ENCODE measurements at regions not wholly inside any gene's neighbourhood (a gene's known extent, or its start where the extent isn't known, plus 50 kb on each side); places are given as distances from the start of the nearest gene placed in this dataset.

- Histone ChIP-seq H3K9me3 (no peaks in the 10 kb centered on the region), H3K9me2 (no peaks in the 10 kb centered on the region), H3K9ac (no peak overlapping the region), H3K4me2 (no peak overlapping the region), H2AFZ (ENCODE audit: low read depth) (no peak overlapping the region), H3K36me3 (replicated peaks in 1 of 2; ENCODE audit: control insufficient read depth in 1 of 2, insufficient read depth in 2 of 2, low read length in 1 of 2) (no peaks in the 10 kb centered on the region), H3K4me3 (ENCODE audit: low read depth in 2 of 2, low read length in 1 of 2) (no peak overlapping the region), H3K4me1 (ENCODE audit: control insufficient read depth in 1 of 2, insufficient read depth in 2 of 2, low read depth in 1 of 2, low read length in 1 of 2) (peaks cover 0 to 5% of the 10 kb centered on the region in 2 experiments; a peak in 1 of 4 replicates), H4K20me1 (ENCODE audit: insufficient read depth) (no peaks in the 10 kb centered on the region), H3F3A (replicated peaks; ENCODE audit: insufficient read depth) (no peaks in the 10 kb centered on the region), H3K27me3 (ENCODE audit: insufficient read depth) (no peaks in the 10 kb centered on the region), H3K27ac (ENCODE audit: low read depth in 2 of 2, low read length in 1 of 2) (no peak overlapping the region), H3K79me2 (ENCODE audit: insufficient read depth) (no peaks in the 10 kb centered on the region)
- 23% methylated on average over 4 of the region's 4 CpGs for WGBS (ENCODE audit: low lambda C conversion rate)
- DNase-seq = no peak
- CTCF ChIA-PET = interaction anchor here (1.6 to 2.9 kb wide), 3 partner anchors 8 to 11 kb away, joined by 3 to 19 read pairs (median 4); no protein-coding TSS in a partner anchor
- TF ChIP-seq USF1 (IDR thresholded peaks at IDR 0.05; ENCODE audit: borderline replicate concordance, low read depth) = no peak
- TF ChIP-seq RFX5 (IDR thresholded peaks at IDR 0.05; ENCODE audit: low read length) = no peak
- TF ChIP-seq JUND (IDR thresholded peaks at IDR 0.05) = no peak
- TF ChIP-seq TAF1 (IDR thresholded peaks at IDR 0.05; ENCODE audit: borderline replicate concordance, low read depth, low read length) = no peak
- TF ChIP-seq NRF1 (IDR thresholded peaks at IDR 0.05; ENCODE audit: low read depth, low read length) = no peak
- no peak for TF ChIP-seq YY1 (IDR thresholded peaks at IDR 0.05; ENCODE audit: low read depth)
- no peak for TF ChIP-seq MAX (IDR thresholded peaks at IDR 0.05; ENCODE audit: low read depth)
- TF ChIP-seq USF2 (IDR thresholded peaks at IDR 0.05; ENCODE audit: borderline replicate concordance, low read depth, low read length) = no peak
- no peak for TF ChIP-seq MXI1 (IDR thresholded peaks at IDR 0.05; ENCODE audit: low read depth, low read length)
- POLR2A ChIA-PET = no interaction called here
Measured at GRCh38 chr20:60261333-60261732, 303.1 kb downstream of the CDH26 start.

- Histone ChIP-seq H3K27ac (ENCODE audit: low read depth in 2 of 2, low read length in 1 of 2) (no peak overlapping the region), H3K4me3 (ENCODE audit: low read depth in 2 of 2, low read length in 1 of 2) (no peak overlapping the region; a peak in 1 of 4 replicates), H3K27me3 (ENCODE audit: insufficient read depth) (no peaks in the 10 kb centered on the region), H4K20me1 (ENCODE audit: insufficient read depth) (no peaks in the 10 kb centered on the region), H3F3A (replicated peaks; ENCODE audit: insufficient read depth) (no peaks in the 10 kb centered on the region), H3K9me2 (no peaks in the 10 kb centered on the region), H3K79me2 (ENCODE audit: insufficient read depth) (no peaks in the 10 kb centered on the region), H3K36me3 (replicated peaks in 1 of 2; ENCODE audit: control insufficient read depth in 1 of 2, insufficient read depth in 2 of 2, low read length in 1 of 2) (no peaks in the 10 kb centered on the region), H3K4me2 (no peak overlapping the region), H3K9ac (no peak overlapping the region), H2AFZ (ENCODE audit: low read depth) (no peak overlapping the region), H3K9me3 (no peaks in the 10 kb centered on the region), H3K4me1 (ENCODE audit: control insufficient read depth in 1 of 2, insufficient read depth in 2 of 2, low read depth in 1 of 2, low read length in 1 of 2) (peaks cover 0 to 3% of the 10 kb centered on the region in 2 experiments; a peak in 1 of 4 replicates)
- peak; percentile 42 for DNase-seq
- TF ChIP-seq SMC3 (IDR thresholded peaks at IDR 0.05; ENCODE audit: low read depth, low read length) (peak; percentile 22; the same call in 1 of the 2 replicates), RAD21 (IDR thresholded peaks at IDR 0.05; ENCODE audit: low read length) (peak; percentile 19; the same call in 1 of the 2 replicates), CTCF (IDR thresholded peaks at IDR 0.05) (peak; percentile 34; the same call in 1 of the 2 replicates), FOSL2 (IDR thresholded peaks at IDR 0.05; ENCODE audit: borderline replicate concordance, low read depth) (no peak), CHD2 (IDR thresholded peaks at IDR 0.05; ENCODE audit: low read length, partially characterized antibody) (no peak)
- CTCF ChIA-PET = interaction anchor here (0.7 to 2.9 kb wide), 16 partner anchors 9 to 167 kb away, joined by 3 to 19 read pairs (median 4); no protein-coding TSS in a partner anchor
- POLR2A ChIA-PET = no interaction called here
- 0% methylated on average over 3 of the region's 4 CpGs for WGBS (ENCODE audit: low lambda C conversion rate)
Measured at GRCh38 chr20:60262967-60263603, 304.9 kb downstream of the CDH26 start.

Measured in SK-N-SH (cell line).